ENCODE measurements at regions not wholly inside any gene's neighbourhood (a gene's known extent, or its start where the extent isn't known, plus 50 kb on each side); places are given as distances from the start of the nearest gene placed in this dataset.

DNA sequence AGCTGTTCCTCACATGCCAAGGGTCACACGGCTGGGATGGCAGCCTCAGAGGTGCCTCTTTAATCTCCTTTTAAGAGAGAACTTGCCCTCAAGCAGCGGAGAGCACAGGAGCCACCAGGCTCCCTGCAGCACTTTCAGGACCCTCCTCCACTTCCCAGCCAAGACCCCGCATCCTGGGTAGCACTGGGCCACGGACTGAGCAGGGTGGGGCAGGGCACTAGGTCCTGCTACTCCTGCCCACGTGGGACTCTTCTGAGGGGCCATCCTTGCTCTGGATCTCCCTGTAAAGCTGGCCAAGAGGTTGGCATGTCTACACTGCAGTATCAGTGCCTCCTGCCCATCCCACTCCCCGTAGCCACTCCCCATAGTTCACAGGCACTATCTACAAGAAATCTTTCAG lies 175.3 kb upstream of the GLI2 start:
- Histone ChIP-seq H3K27me3 (ENCODE audit: control insufficient read depth, insufficient read depth, low read length) (no peaks in the 10 kb centered on the region), H3K4me1 (ENCODE audit: control insufficient read depth, extremely low read depth, insufficient read depth, low read length) (peaks cover 9% of the 10 kb centered on the region), H3K27ac (ENCODE audit: insufficient read depth, low read length) (peak overlapping the region; percentile 87), H3K9ac (ENCODE audit: insufficient read depth, low read length) (no peak overlapping the region), H3K79me2 (ENCODE audit: control insufficient read depth, insufficient read depth, low read length) (no peaks in the 10 kb centered on the region), H3K4me3 (replicated peaks in 1 of 4; ENCODE audit: control extremely low read depth in 1 of 4, insufficient read depth in 1 of 4, low read depth in 3 of 4, low read length in 4 of 4) (no peak overlapping the region), H3K4me2 (ENCODE audit: extremely low read depth, insufficient read depth, low read length) (no peak overlapping the region), H3K36me3 (ENCODE audit: control insufficient read depth, insufficient read depth, low read length) (no peaks in the 10 kb centered on the region), H3K9me3 (ENCODE audit: control insufficient read depth, insufficient read depth, low read depth, low read length) (no peaks in the 10 kb centered on the region), H2AFZ (ENCODE audit: low read length) (no peak overlapping the region), H4K20me1 (ENCODE audit: control insufficient read depth, extremely low read depth, insufficient read depth, low read length) (no peaks in the 10 kb centered on the region)
- no peak for DNase-seq (ENCODE audit: low read depth in 2 of 2)
- no peak for TF ChIP-seq EZH2 (IDR thresholded peaks at IDR 0.05; ENCODE audit: low read length, missing control alignments)
- TF ChIP-seq, protein P1, sequence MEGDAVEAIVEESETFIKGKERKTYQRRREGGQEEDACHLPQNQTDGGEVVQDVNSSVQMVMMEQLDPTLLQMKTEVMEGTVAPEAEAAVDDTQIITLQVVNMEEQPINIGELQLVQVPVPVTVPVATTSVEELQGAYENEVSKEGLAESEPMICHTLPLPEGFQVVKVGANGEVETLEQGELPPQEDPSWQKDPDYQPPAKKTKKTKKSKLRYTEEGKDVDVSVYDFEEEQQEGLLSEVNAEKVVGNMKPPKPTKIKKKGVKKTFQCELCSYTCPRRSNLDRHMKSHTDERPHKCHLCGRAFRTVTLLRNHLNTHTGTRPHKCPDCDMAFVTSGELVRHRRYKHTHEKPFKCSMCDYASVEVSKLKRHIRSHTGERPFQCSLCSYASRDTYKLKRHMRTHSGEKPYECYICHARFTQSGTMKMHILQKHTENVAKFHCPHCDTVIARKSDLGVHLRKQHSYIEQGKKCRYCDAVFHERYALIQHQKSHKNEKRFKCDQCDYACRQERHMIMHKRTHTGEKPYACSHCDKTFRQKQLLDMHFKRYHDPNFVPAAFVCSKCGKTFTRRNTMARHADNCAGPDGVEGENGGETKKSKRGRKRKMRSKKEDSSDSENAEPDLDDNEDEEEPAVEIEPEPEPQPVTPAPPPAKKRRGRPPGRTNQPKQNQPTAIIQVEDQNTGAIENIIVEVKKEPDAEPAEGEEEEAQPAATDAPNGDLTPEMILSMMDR (conservative IDR thresholded peaks at IDR 0.05 in 1 of 2, IDR thresholded peaks at IDR 0.05 in 1 of 2; ENCODE audit: low read depth in 1 of 2, low read length in 2 of 2) = no peak

DNA sequence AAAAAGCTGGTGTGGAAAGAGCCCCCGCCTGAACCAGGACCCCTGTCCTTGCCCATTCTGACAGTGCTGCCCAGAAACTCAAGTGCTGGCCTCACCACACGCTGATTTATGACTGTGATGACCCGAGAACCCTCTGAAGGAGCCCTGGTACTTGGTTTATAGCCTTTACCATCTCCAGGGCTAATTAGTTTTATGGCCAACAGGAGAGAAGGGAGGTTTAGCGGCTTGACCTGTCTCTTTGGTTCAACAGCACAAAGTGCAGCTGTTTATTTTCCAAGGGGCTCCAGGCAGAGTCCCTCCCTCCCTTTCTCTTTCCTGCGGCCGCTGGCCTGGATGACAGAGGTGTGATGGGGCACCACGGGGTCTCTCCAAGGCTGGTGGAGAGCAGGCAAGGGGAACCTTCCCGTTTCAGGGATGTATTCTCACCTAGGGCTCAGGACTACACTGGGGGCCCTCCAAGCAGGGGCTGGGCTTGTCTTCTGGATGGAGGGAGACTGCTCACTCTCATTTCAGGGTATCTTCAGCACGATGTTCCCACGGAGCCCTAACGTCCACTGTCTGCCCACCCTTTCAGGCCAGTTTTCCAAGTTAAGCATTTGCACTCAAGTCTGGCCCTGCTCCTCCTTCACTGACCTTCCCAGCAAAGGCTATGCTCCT lies 174.2 kb upstream of the GLI2 start:
- Histone ChIP-seq H3K9me3 (ENCODE audit: control insufficient read depth, insufficient read depth, low read depth, low read length) (no peaks in the 10 kb centered on the region), H3K36me3 (ENCODE audit: control insufficient read depth, insufficient read depth, low read length) (no peaks in the 10 kb centered on the region), H3K79me2 (ENCODE audit: control insufficient read depth, insufficient read depth, low read length) (no peaks in the 10 kb centered on the region), H3K9ac (ENCODE audit: insufficient read depth, low read length) (no peak overlapping the region), H4K20me1 (ENCODE audit: control insufficient read depth, extremely low read depth, insufficient read depth, low read length) (no peaks in the 10 kb centered on the region), H3K27me3 (ENCODE audit: control insufficient read depth, insufficient read depth, low read length) (no peaks in the 10 kb centered on the region), H3K27ac (ENCODE audit: insufficient read depth, low read length) (no peak overlapping the region), H3K4me3 (replicated peaks in 1 of 4; ENCODE audit: control extremely low read depth in 1 of 4, insufficient read depth in 1 of 4, low read depth in 3 of 4, low read length in 4 of 4) (no peak overlapping the region), H3K4me1 (ENCODE audit: control insufficient read depth, extremely low read depth, insufficient read depth, low read length) (peaks cover 16% of the 10 kb centered on the region), H3K4me2 (ENCODE audit: extremely low read depth, insufficient read depth, low read length) (no peak overlapping the region), H2AFZ (ENCODE audit: low read length) (no peak overlapping the region)
- DNase-seq (ENCODE audit: low read depth in 2 of 2) = no peak
- TF ChIP-seq, protein P1 (conservative IDR thresholded peaks at IDR 0.05 in 1 of 2, IDR thresholded peaks at IDR 0.05 in 1 of 2; ENCODE audit: low read depth in 1 of 2, low read length in 2 of 2) = no peak
- TF ChIP-seq EZH2 (IDR thresholded peaks at IDR 0.05; ENCODE audit: low read length, missing control alignments) = no peak

DNA sequence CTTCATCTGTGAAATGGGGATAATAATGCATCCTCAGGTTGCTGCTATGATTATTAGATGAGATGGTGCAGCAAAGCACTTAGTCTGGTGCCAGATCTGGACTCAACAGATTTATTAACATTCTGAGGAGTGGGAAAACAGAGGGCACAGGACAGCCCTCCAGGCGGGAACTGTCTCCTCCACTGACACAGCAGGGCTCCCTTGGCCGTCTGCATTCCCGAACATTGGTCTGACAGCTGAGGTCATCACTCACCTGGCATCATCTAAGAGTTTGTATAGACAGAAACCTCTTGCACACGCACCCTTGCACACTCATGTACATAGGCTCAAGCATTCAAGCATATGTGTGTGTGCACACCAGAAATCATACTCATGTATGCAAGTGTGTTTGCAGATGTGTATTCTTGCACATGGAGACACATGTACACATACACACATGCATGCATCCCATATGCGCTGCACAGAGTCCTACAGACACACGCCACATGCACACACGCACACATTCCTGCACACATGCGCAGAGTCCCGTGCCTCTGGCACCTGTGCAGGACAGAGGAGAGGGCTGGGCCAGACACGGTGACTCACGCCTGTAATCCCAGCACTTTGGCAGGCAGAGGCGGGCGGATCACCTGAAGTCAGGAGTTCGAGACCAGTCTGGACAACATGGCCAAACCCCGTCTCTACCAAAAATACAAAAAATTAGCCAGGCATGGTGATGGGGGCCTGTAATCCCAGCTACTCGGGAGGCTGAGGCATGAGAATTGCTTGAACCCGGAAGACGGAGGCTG lies 173.3 kb upstream of the GLI2 start:
- Histone ChIP-seq H3K4me1 (ENCODE audit: control insufficient read depth, extremely low read depth, insufficient read depth, low read length) (peaks cover 23% of the 10 kb centered on the region), H3K4me3 (replicated peaks in 1 of 4; ENCODE audit: control extremely low read depth in 1 of 4, insufficient read depth in 1 of 4, low read depth in 3 of 4, low read length in 4 of 4) (no peak overlapping the region), H3K9me3 (ENCODE audit: control insufficient read depth, insufficient read depth, low read depth, low read length) (no peaks in the 10 kb centered on the region), H3K36me3 (ENCODE audit: control insufficient read depth, insufficient read depth, low read length) (no peaks in the 10 kb centered on the region), H3K9ac (ENCODE audit: insufficient read depth, low read length) (no peak overlapping the region), H3K79me2 (ENCODE audit: control insufficient read depth, insufficient read depth, low read length) (no peaks in the 10 kb centered on the region), H3K27me3 (ENCODE audit: control insufficient read depth, insufficient read depth, low read length) (no peaks in the 10 kb centered on the region), H3K27ac (ENCODE audit: insufficient read depth, low read length) (no peak overlapping the region), H2AFZ (ENCODE audit: low read length) (no peak overlapping the region), H4K20me1 (ENCODE audit: control insufficient read depth, extremely low read depth, insufficient read depth, low read length) (no peaks in the 10 kb centered on the region), H3K4me2 (ENCODE audit: extremely low read depth, insufficient read depth, low read length) (no peak overlapping the region)
- no peak for TF ChIP-seq EZH2 (IDR thresholded peaks at IDR 0.05; ENCODE audit: low read length, missing control alignments)
- TF ChIP-seq, protein P1 (conservative IDR thresholded peaks at IDR 0.05 in 1 of 2, IDR thresholded peaks at IDR 0.05 in 1 of 2; ENCODE audit: low read depth in 1 of 2, low read length in 2 of 2) = no peak
- DNase-seq (ENCODE audit: low read depth in 2 of 2) = no peak
